Cardiac fibroblast (primary cell): ENCODE measurements at regions not wholly inside any gene's neighbourhood (a gene's known extent, or its start where the extent isn't known, plus 50 kb on each side); places are given as distances from the start of the nearest gene placed in this dataset.

ENCODE experiments used
- DNase-seq, 2 donors: peaks; one replicate each; pipeline versions ENCODE4 v3.0.0 to v3.0.0-alpha.2; 2010; ENCODE audit warnings: low read depth in 2 of 2
- H3K4me3 ChIP-seq, 2 donors: replicated peaks in 1 of 2; 1 replicate in 1 of 2; 2 replicates in 1 of 2; pipeline ENCODE4 v1.5.1; 2011; ENCODE audit warnings: low read depth in 2 of 2, low read length in 2 of 2, mild to moderate bottlenecking in 2 of 2, moderate library complexity in 1 of 2
- CTCF ChIP-seq: IDR thresholded peaks from one replicate; pipeline ENCODE4 v1.5.1; 2011; ENCODE audit warnings: low read depth, mild to moderate bottlenecking, low read length, inconsistent platforms

- H3K4me3 ChIP-seq = no peak overlapping the region
- peak; percentile 28 to 51 for DNase-seq
- TF ChIP-seq CTCF = no peak
Observed at GRCh38 chr9:107866711-107867311, 377.2 kb upstream of the KLF4 start.

- TF ChIP-seq CTCF = no peak
- DNase-seq = no peak
- no peak overlapping the region for H3K4me3 ChIP-seq
Observed at GRCh38 chr9:107863396-107863795, 373.8 kb upstream of the KLF4 start.

- no peak for TF ChIP-seq CTCF
- DNase-seq = no peak
- no peak overlapping the region for H3K4me3 ChIP-seq
Observed at GRCh38 chr9:107862881-107863280, 373.3 kb upstream of the KLF4 start.

GRCh38 chr9:107862323-107862722 is 372.8 kb upstream of the KLF4 start:
- no peak overlapping the region for H3K4me3 ChIP-seq
- DNase-seq = no peak
- TF ChIP-seq CTCF = no peak

GRCh38 chr9:107861075-107861474 is 371.5 kb upstream of the KLF4 start:
- TF ChIP-seq CTCF = no peak
- H3K4me3 ChIP-seq = no peak overlapping the region
- no peak for DNase-seq

GRCh38 chr9:107858260-107858659 is 368.7 kb upstream of the KLF4 start:
- no peak for TF ChIP-seq CTCF
- H3K4me3 ChIP-seq = no peak overlapping the region
- no peak for DNase-seq

GRCh38 chr9:107856633-107857032 is 367.1 kb upstream of the KLF4 start:
- DNase-seq = no peak
- TF ChIP-seq CTCF = no peak
- no peak overlapping the region for H3K4me3 ChIP-seq
